ENCODE measurements at regions not wholly inside any gene's neighbourhood (a gene's known extent, or its start where the extent isn't known, plus 50 kb on each side); places are given as distances from the start of the nearest gene placed in this dataset.

DNA sequence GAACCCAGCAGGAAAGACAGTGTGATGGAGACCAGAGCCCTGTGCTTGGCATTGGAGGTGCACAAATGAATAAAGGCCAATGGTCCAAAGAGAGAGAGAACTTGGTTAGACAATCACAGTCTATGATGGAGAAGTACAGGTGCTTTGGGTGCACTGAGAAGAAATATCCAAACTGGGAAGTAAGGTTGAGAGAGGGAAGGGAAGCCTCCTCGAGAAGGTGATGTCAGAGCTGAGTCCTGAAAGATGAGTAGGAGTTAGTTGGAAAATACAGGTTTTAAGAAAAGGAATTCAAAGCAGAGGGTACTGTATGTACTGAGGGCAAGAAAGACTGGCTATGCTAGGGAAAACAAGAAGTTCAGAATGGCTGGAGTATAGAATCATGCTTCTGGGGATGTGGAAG is 94.1 kb upstream of the CD53 start:
- H3K4me3 Mint-ChIP-seq, result no peak overlapping the region

DNA sequence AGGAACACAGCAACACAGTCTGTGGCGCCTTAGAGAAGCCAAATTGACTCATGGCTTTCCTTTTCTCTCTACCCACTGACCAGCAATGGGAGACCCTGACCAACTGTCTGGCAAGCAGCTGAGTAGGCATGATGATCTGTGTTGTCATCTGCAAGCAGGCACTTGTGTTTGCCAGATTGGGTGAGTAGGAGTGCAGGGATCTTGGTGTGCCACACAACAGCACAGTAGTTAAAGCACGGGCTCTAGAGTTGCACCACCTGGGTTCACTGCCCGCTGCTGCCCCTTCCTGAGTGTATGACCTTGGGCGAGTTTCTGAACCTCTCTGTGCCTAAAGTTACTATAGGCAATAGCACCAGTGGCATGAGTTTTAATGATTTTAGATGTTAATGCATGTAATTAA is 95.7 kb upstream of the CD53 start:
- no peak for ATAC-seq (replicated peaks)

More for the DNA sequence above, 94.1 kb upstream of the CD53 start:
- ATAC-seq (replicated peaks) (no peak), DNase-seq (no peak)
- Mint-ChIP-seq H3K36me3 (ENCODE audit: insufficient read depth) (peaks cover 2% of the 10 kb centered on the region), H3K27ac (no peak overlapping the region), H3K9me3 (no peaks in the 10 kb centered on the region), H3K27me3 (peaks cover 0 to under 1% of the 10 kb centered on the region in 2 donors), H3K4me1 (ENCODE audit: low read depth in 2 of 2) (peaks cover 13 to 14% of the 10 kb centered on the region in 2 donors)

DNA sequence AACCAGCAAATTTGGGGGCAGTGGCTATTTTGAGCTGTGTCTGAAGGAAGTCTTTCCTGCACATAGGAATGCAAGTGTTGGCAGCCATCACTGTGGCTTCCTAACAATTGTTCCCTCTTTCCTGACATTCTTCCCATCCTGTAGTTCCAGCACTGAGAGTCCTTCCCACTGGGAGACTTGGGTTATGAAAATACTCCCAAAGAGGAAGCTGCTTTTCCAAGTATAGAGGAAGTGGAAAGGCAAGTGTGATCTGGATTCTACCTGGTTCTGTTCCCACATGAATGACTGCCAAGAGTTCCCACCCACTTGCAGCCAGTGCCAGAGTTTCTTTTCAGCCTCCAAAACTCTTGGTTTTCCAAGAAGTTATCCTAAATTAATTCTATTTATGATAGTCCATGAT is 98.5 kb upstream of the CD53 start:
- no peaks in the 10 kb centered on the region for H3K4me1 Mint-ChIP-seq (ENCODE audit: low read depth in 2 of 2)
- DNase-seq (no peak), ATAC-seq (replicated peaks) (no peak)
- H3K36me3 Mint-ChIP-seq (ENCODE audit: insufficient read depth), result peaks cover 8% of the 10 kb centered on the region
- no peak overlapping the region for H3K27ac Mint-ChIP-seq
- H3K27me3 Mint-ChIP-seq, result peaks cover 19 to 20% of the 10 kb centered on the region in 2 donors
- no peaks in the 10 kb centered on the region for H3K9me3 Mint-ChIP-seq
- H3K4me3 Mint-ChIP-seq, result no peak overlapping the region

More for the DNA sequence above, 95.7 kb upstream of the CD53 start:
- no peak overlapping the region for H3K27ac Mint-ChIP-seq
- no peak for DNase-seq
- H3K4me1 Mint-ChIP-seq (ENCODE audit: low read depth in 2 of 2), result peaks cover 5 to 8% of the 10 kb centered on the region in 2 donors
- H3K27me3 Mint-ChIP-seq, result peaks cover 7 to 8% of the 10 kb centered on the region in 2 donors
- H3K4me3 Mint-ChIP-seq, result no peak overlapping the region
- no peaks in the 10 kb centered on the region for H3K9me3 Mint-ChIP-seq
- peaks cover 8% of the 10 kb centered on the region for H3K36me3 Mint-ChIP-seq (ENCODE audit: insufficient read depth)

DNA sequence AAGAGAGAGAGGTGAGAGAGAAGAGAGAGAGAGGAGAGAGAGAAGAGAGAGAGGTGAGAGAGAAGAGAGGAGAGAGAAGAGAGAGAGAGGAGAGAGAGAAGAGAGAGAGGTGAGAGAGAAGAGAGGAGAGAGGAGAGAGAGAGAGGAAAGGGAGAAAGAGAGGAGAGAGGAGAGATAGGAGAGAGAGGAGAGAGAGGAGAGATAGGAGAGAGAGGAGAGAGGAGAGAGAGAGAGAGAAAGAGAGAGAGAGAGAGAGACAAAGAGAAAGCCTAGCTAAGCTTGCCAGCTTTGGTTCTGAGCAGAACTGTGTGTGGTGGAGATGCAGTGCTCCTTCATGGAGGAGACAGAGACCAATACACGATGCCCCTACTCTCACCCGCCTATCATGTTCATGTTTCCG is 99.1 kb upstream of the KCNA3 start:
- Mint-ChIP-seq H3K4me3 (no peak overlapping the region), H3K9me3 (no peaks in the 10 kb centered on the region), H3K4me1 (ENCODE audit: low read depth in 2 of 2) (no peaks in the 10 kb centered on the region), H3K27ac (no peak overlapping the region), H3K36me3 (ENCODE audit: insufficient read depth) (peaks cover 8% of the 10 kb centered on the region), H3K27me3 (peaks cover 24 to 25% of the 10 kb centered on the region in 2 donors)
- DNase-seq, result no peak
- no peak for ATAC-seq (replicated peaks)

DNA sequence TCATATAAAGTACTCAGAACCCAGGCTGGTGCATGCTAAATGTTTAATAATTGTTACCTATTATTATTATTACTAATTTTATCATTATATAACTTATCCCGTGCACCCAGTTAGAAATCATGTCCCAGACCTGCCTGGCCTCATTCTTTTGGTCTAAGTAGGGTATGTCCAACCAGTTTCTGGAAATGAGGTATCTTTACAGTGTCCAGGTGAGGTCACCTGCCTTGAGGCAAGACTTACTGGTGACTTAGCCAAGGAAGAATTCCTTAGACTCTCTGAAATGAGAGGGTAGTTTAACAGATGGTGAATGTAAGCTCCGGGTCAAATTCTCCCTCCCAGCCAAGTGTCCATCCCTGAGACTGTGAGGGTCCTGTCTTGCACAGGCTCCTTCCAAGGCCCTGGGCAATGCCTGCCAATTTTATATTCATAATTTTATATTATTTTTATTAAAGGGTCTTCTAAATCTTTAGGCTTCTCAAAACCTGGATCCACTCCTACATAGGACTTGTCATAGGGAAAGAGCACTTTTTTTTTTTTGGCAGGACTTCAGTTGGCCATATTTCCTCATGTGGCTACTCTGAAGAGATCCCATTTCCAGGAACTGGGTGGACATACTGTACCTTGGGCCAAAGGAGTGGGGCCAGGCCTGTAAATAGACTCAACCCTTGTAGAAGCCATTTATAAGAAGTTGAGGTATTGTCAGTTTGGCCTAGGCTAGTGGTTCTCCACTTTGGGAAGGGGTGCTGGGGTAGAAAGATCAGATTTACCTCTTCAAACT is 96.7 kb upstream of the KCNA3 start:
- DNase-seq, result no peak
- ATAC-seq (replicated peaks), result no peak
- Mint-ChIP-seq H3K4me1 (ENCODE audit: low read depth in 2 of 2) (no peaks in the 10 kb centered on the region), H3K9me3 (no peaks in the 10 kb centered on the region), H3K27ac (no peak overlapping the region), H3K27me3 (peaks cover 34 to 46% of the 10 kb centered on the region in 2 donors), H3K36me3 (ENCODE audit: insufficient read depth) (peaks cover 8% of the 10 kb centered on the region), H3K4me3 (no peak overlapping the region)

DNA sequence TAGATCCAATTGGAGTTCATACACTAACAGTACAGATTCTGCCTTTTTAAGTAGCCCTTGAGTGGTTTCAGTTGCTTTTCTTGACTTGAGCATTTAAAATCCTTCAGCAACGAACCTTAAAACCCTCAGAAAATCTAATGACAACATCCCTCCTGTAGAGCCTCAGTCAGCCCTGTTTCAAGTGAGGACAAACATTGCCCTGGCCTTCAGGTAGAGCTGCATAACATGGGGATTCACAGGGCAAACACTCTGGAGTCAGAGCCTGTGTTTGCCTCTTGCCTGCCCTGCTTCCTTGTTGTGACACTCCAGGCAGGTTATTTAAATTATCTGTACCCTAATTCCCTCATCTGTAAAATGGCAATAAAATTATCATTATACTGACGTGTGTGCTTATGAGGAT is 96.1 kb upstream of the KCNA3 start:
- Mint-ChIP-seq H3K9me3 (no peaks in the 10 kb centered on the region), H3K27ac (no peak overlapping the region), H3K4me1 (ENCODE audit: low read depth in 2 of 2) (peaks cover 1 to 4% of the 10 kb centered on the region in 2 donors), H3K27me3 (peaks cover 34 to 46% of the 10 kb centered on the region in 2 donors), H3K36me3 (ENCODE audit: insufficient read depth) (peaks cover 8% of the 10 kb centered on the region), H3K4me3 (no peak overlapping the region)
- DNase-seq (no peak), ATAC-seq (replicated peaks) (no peak)

DNA sequence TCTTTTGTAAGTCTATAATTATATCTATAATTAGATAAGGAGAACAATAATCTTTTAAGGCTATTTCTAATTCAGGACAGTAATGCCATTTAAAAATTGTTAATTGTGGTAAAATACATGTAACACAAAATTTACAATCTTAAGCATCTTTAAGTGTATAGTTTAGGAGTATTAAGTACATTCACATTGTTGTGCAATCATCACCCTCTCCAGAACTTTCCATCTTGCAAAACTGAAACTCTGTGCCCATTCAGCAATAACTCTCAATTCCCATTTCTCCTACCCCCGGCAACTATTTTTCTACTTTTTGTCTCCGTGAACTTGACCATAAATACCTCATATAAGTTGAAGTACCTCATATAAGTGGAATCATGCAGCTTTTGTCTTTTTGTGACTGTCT is 93.9 kb upstream of the KCNA3 start:
- Mint-ChIP-seq H3K9me3 (no peaks in the 10 kb centered on the region), H3K27ac (no peak overlapping the region), H3K4me3 (no peak overlapping the region), H3K36me3 (ENCODE audit: insufficient read depth) (peaks cover 6% of the 10 kb centered on the region), H3K27me3 (peaks cover 31 to 46% of the 10 kb centered on the region in 2 donors), H3K4me1 (ENCODE audit: low read depth in 2 of 2) (peaks cover 3 to 6% of the 10 kb centered on the region in 2 donors)
- no peak for ATAC-seq (replicated peaks)
- DNase-seq, result no peak

DNA sequence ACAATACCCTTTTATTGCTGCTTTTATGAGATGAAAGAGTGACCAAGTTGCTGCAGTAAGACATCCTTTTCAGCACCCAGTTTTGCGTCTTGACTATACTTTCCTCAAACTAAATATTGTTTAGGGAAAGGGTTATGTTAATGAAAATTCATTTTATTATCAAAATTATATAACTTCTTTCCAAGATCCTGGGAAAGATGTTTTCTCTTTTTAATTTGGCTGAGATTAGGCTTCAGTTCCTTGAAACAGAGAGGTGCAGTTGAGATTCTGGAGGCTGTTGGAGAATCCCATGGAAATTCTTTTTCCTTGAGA is 91.6 kb upstream of the KCNA3 start:
- Mint-ChIP-seq H3K4me3 (no peak overlapping the region), H3K9me3 (no peaks in the 10 kb centered on the region), H3K27me3 (peaks cover 32 to 38% of the 10 kb centered on the region in 2 donors), H3K36me3 (ENCODE audit: insufficient read depth) (peaks cover 2% of the 10 kb centered on the region), H3K27ac (no peak overlapping the region), H3K4me1 (ENCODE audit: low read depth in 2 of 2) (peaks cover 3 to 6% of the 10 kb centered on the region in 2 donors)
- ATAC-seq (replicated peaks) (no peak), DNase-seq (no peak)

DNA sequence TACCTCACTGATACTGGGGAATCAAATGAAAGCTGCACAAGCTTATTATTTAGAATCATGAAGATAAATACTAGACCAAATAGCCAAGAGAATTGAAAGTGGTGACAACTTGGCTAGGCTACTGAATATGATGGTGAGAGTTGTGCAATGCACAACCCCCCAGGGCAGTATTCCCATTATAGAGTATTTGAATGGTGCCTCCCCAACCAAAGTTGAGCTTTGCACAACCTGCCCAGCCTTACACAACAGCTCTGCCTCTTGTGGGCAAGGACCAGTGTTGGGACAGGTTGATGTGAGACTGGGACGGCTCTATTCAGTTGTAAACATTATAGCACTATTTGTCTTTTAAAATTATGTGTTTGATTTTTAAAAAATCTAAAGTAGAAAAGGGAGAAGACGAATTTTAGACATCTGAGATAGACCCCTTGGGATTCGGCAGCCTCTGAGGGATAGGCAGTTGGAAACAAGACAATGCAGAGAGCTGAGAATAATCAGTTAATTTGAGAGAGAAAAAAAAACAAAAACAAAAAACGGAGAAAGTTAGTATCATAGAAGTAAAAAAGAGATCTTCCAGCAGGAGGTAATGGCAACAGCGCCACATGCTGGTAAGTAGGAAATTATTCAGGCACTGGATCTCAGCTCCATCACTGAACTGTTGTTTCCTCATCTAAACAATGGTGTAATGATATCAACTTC is 91.0 kb upstream of the KCNA3 start:
- peaks cover 37 to 43% of the 10 kb centered on the region in 2 donors for H3K27me3 Mint-ChIP-seq
- peak; percentile 50 to 55 (median 50) for DNase-seq
- H3K36me3 Mint-ChIP-seq (ENCODE audit: insufficient read depth), result peaks cover 2% of the 10 kb centered on the region
- H3K27ac Mint-ChIP-seq, result no peak overlapping the region
- H3K4me1 Mint-ChIP-seq (ENCODE audit: low read depth in 2 of 2), result peaks cover 3 to 6% of the 10 kb centered on the region in 2 donors
- H3K4me3 Mint-ChIP-seq, result no peak overlapping the region
- H3K9me3 Mint-ChIP-seq, result no peaks in the 10 kb centered on the region
- ATAC-seq (replicated peaks), result peak; percentile 82

DNA sequence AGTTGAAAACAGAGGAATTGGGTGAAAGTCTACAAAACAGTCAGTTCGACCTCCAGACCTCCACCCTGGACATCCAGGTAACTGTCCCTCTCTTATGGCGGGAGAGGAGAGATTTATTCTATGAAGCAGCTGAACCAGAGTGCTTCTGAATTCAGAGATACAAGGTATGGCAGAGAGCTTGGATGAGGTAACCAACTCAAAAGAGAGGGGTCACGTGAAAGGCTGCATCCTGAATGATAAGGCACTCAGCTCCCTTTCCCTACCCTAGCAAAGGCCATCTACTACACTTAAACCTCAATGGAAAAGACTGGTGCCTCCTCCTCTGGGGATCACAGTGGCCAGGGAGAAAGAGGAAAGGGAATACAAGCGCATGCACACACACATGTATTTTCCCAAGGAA is 88.4 kb upstream of the KCNA3 start:
- Mint-ChIP-seq H3K4me3 (no peak overlapping the region), H3K4me1 (ENCODE audit: low read depth in 2 of 2) (peaks cover 3 to 6% of the 10 kb centered on the region in 2 donors), H3K27me3 (peaks cover 26 to 36% of the 10 kb centered on the region in 2 donors), H3K9me3 (no peaks in the 10 kb centered on the region), H3K27ac (no peak overlapping the region), H3K36me3 (ENCODE audit: insufficient read depth) (peaks cover 2% of the 10 kb centered on the region)
- ATAC-seq (replicated peaks), result no peak
- DNase-seq, result no peak

DNA sequence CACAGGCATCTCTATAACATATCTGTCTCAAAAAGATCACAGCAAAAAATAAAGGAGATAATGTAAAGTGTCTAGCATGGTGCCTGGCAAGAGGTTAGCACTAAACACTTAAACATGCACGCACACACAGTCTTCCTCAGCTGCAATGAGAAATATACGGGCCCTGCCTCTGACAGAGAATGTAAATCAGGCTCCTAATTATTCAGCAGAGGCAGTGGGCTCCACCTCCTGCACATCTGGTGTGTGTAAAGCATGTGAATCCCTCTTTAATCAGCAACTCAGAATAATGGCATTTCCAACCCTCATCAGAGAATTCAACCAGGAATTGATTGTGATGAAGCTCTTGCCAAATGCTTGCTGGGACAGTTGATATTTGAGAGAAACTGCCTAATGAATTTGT is 85.6 kb upstream of the KCNA3 start:
- H3K36me3 Mint-ChIP-seq (ENCODE audit: insufficient read depth), result peaks cover 2% of the 10 kb centered on the region
- no peak overlapping the region for H3K27ac Mint-ChIP-seq
- no peaks in the 10 kb centered on the region for H3K4me1 Mint-ChIP-seq (ENCODE audit: low read depth in 2 of 2)
- no peak overlapping the region for H3K4me3 Mint-ChIP-seq
- ATAC-seq (replicated peaks) (no peak), DNase-seq (no peak)
- H3K27me3 Mint-ChIP-seq, result peaks cover 36 to 41% of the 10 kb centered on the region in 2 donors
- H3K9me3 Mint-ChIP-seq, result no peaks in the 10 kb centered on the region

DNA sequence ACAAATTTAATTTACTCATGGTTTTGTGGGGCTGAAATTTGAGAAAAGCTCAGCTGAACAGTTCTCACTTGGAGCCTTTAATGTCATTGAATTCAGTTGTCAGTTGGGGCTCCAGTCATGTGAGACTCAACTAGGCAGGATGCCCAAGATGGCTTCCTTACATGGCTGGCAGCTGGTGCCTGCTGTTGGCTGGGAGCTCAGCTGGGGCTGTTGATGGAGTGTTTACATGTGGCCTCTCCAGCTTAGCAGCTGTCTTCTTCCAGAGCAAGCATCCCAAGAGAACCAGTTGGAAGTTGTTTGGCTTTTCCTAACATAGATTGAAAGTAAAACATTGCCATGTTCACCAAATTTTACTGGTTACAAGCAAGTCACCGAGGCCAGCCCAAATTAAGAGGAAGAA is 81.8 kb upstream of the KCNA3 start:
- Mint-ChIP-seq H3K4me3 (no peak overlapping the region), H3K27me3 (peaks cover 39 to 56% of the 10 kb centered on the region in 2 donors), H3K4me1 (ENCODE audit: low read depth in 2 of 2) (no peaks in the 10 kb centered on the region), H3K9me3 (no peaks in the 10 kb centered on the region), H3K36me3 (ENCODE audit: insufficient read depth) (no peaks in the 10 kb centered on the region), H3K27ac (no peak overlapping the region)
- ATAC-seq (replicated peaks) (no peak), DNase-seq (no peak)

DNA sequence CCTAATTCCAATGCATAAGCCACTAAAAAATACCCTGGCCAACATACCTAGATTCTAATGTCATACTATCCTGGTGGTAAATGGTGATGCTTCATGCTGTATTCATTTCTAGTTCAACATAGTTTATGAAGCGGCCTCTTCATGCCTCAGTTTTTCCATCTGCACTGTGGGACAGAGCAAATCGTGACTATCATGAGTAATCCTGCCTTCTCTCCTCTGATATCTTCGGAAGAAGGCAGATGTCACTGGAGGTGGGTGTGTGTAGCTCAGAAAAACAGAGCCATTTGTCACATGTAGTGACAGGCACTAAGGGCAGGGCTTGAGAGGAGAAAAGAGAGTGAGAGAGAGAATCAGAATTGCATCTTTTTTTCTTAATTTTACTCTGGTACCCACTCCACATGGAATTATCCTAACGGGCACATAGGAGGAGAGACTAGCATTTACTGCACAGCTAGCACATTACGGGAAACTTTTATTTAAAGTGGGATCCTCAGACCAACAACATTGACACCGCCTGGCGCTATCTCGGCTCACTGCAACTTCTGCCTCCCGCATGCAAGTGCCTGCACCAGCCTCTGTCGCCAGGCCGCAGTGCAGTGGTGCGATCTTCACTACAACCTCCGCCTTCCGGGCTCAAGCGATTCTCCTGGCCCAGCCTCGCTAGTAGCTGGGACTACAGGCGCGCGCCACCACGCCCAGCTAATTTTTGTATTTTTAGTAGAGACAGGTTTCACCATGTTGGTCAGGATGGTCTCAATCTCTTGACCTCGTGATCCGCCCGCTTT is 78.4 kb upstream of the KCNA3 start:
- no peaks in the 10 kb centered on the region for H3K4me1 Mint-ChIP-seq (ENCODE audit: low read depth in 2 of 2)
- no peaks in the 10 kb centered on the region for H3K9me3 Mint-ChIP-seq
- peaks cover 39 to 49% of the 10 kb centered on the region in 2 donors for H3K27me3 Mint-ChIP-seq
- no peak overlapping the region for H3K27ac Mint-ChIP-seq
- no peak for ATAC-seq (replicated peaks)
- DNase-seq, result no peak
- H3K36me3 Mint-ChIP-seq (ENCODE audit: insufficient read depth), result no peaks in the 10 kb centered on the region
- H3K4me3 Mint-ChIP-seq, result no peak overlapping the region

Measured in effector memory CD8-positive, alpha-beta T cell (primary cell).